ENCODE measurements at regions not wholly inside any gene's neighbourhood (a gene's known extent, or its start where the extent isn't known, plus 50 kb on each side); places are given as distances from the start of the nearest gene placed in this dataset.

DNA sequence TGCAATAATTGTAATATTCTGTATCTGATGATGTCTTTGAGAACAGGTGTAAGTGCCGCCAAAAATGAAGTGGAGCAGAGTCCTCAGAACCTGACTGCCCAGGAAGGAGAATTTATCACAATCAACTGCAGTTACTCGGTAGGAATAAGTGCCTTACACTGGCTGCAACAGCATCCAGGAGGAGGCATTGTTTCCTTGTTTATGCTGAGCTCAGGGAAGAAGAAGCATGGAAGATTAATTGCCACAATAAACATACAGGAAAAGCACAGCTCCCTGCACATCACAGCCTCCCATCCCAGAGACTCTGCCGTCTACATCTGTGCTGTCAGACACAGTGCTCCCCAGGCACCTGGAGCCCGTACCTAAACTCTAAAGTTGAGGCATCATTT is 268.7 kb downstream of the DAD1 start:
- TF ChIP-seq POLR2A (IDR thresholded peaks at IDR 0.05) (no peak), POLR2AphosphoS5 (IDR thresholded peaks at IDR 0.05) (no peak)
- TF ChIP-seq, protein P1, sequence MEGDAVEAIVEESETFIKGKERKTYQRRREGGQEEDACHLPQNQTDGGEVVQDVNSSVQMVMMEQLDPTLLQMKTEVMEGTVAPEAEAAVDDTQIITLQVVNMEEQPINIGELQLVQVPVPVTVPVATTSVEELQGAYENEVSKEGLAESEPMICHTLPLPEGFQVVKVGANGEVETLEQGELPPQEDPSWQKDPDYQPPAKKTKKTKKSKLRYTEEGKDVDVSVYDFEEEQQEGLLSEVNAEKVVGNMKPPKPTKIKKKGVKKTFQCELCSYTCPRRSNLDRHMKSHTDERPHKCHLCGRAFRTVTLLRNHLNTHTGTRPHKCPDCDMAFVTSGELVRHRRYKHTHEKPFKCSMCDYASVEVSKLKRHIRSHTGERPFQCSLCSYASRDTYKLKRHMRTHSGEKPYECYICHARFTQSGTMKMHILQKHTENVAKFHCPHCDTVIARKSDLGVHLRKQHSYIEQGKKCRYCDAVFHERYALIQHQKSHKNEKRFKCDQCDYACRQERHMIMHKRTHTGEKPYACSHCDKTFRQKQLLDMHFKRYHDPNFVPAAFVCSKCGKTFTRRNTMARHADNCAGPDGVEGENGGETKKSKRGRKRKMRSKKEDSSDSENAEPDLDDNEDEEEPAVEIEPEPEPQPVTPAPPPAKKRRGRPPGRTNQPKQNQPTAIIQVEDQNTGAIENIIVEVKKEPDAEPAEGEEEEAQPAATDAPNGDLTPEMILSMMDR (IDR thresholded peaks at IDR 0.05): no peak

Measured in upper lobe of left lung (tissue), 4 donors.